RWPE1 (cell line): ENCODE measurements at regions not wholly inside any gene's neighbourhood (a gene's known extent, or its start where the extent isn't known, plus 50 kb on each side); places are given as distances from the start of the nearest gene placed in this dataset.

ENCODE experiments used
- CTCF ChIA-PET: fragments of 350-600 bp; sonication (Branson Sonifier 250); formaldehyde crosslinking; extraction: SDS; loops from one replicate; lab custom pipeline; 2021; lab: Yijun Ruan, JAX
- POLR2A ChIA-PET: fragments of 400-600 bp; formaldehyde crosslinking; extraction: SDS; loops from one replicate; lab custom pipeline; 2020; ENCODE audit warnings: antibody characterized with exemption; ENCODE audit not compliant: low non-redundant PET; lab: Yijun Ruan, JAX
- DNase-seq: peaks from one replicate; pipeline ENCODE4 v3.0.0; 2012; ENCODE audit warnings: low spot score
- H3K27ac ChIP-seq: fragments of 450-650 bp; 2 replicates; pipeline ENCODE4 v1.5.1; 2017
- CTCF ChIP-seq: fragments of 450-650 bp; conservative IDR thresholded peaks from 2 replicates; pipeline ENCODE4 v1.5.1; 2017; ENCODE audit warnings: low read depth, mild to moderate bottlenecking

DNA sequence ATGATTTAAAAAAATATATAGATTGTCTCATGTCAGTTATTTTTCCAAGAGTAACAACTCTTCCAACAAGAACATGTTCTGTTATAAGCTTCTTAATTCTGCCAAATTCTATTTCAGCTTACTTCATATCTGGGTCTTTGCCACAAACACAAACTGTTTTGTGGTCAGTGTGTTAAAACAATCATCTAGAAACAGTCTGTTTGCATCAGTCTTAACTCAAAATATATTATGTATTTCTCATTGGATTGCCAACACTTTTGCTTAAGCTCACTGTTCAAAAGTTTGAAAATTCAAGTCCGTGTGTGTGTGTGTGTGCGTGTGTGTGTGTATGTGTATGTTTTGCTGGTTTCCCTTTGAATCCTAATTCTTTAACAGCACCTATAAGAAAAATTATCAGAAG lies 752.3 kb upstream of the NDST4 start:
- ChIA-PET CTCF (no interaction called here), POLR2A (no interaction called here)
- no peak overlapping the region for H3K27ac ChIP-seq
- DNase-seq: no peak
- no peak for TF ChIP-seq CTCF

DNA sequence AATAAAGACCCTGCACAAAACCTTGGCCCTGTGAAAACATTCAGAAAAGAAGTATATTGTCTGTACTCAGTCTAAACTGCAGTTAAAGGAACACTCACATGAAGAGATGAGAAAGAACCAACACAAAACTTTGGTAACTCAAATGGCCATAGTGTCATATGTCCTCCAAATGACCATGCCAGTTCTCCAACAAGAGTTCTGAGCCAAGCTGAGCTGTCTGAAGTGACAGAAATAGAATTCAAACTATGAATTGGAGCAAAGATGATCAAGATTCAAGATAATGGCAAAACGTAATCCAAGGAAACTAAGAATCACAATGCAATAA lies 739.3 kb upstream of the NDST4 start:
- POLR2A ChIA-PET: no interaction called here
- CTCF ChIA-PET: interaction anchor here (0.6 to 0.8 kb wide), 5 partner anchors 17 to 755 kb away, joined by 3 to 4 read pairs (median 3); no protein-coding TSS in a partner anchor
- H3K27ac ChIP-seq: no peak overlapping the region

DNA sequence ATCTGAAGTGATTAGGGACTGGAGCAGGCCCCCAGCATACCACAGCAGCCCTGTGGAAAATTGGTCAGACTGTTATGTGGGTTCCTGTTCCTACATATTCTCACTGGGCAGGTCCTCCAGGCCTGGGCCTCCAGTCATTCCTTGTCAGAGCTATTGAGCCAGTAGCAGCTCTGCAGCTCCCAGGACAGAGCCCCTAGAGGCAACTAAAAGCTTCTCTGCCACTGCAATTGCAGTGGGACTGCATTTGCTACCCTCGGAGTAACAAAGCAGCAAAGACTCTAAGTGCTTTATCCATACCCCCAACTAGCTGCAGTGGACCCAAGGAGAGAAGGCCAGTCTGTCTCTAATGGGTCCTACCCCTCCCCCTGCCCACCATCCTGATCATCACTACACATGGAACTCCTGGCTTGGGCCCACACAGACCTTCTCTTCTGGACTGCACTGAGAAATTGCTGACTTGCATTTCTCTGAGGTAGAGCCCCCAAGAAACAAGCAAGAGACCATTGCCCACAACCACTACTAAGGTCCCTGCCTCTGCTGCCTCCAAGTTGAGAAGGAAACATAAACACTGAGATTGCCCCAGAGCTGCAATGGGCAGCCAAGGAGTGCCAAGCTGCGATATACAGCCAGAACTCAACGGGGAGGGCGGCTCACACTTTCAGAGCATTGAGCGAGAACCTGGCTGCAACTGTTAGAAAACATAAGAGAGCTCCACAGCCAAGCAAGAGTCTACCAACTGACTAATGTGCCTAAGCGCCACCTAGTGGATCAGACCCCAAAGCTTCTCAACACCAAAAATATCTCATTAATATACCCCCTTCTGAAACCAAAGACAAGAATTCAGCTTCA lies 738.7 kb upstream of the NDST4 start:
- H3K27ac ChIP-seq: no peak overlapping the region
- ChIA-PET CTCF (interaction anchor here (0.6 to 0.8 kb wide), 4 partner anchors 17 to 756 kb away, joined by 3 read pairs; no protein-coding TSS in a partner anchor), POLR2A (no interaction called here)
- peak; percentile 21 for DNase-seq
- peak; percentile 32; the same call in 1 of the 2 replicates for TF ChIP-seq CTCF

More for the DNA sequence above, 739.3 kb upstream of the NDST4 start:
- TF ChIP-seq CTCF: 0 out of 2 replicates have a peak, but pooled peaks have one; percentile 6
- DNase-seq: no peak

DNA sequence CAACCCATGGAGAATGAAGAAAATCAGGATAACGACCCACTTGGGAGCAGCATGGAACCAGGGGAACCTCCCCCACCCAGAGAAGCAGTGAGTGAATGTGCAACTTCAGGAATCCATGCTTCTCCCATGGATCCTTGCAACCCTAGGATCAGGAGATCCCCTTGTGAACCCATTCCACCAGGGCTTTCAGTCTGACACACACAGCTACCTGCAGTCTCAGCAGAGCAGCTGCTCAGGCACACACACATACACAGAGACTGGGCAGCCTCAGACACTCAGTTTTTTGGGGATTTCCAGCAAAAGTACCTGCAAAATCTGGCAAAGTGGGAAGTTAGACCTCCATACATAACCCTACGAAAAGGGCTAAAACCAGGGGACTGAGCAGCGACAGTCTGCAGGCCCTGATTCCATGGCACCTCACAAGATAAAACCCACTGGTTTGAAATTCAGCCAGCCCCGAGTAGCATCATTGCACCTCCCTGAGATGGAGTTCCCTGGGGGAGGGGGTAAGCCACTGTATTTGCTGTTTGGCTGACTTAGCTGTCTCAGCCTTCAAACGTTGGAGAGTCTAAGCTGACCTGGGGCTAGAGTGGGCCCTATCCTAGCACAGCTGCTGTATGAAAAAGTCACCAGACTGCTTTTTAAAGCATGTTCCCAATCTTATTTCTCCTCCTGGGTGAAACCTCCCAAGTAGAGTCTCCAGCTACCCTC lies 737.5 kb upstream of the NDST4 start:
- no peak for TF ChIP-seq CTCF
- POLR2A ChIA-PET: no interaction called here
- no peak for DNase-seq

GRCh38 chr4:115844180-115844579 lies 730.8 kb upstream of the NDST4 start:
- ChIA-PET POLR2A (no interaction called here), CTCF (no interaction called here)
- no peak for TF ChIP-seq CTCF
- DNase-seq: no peak
- H3K27ac ChIP-seq: no peak overlapping the region

More for the DNA sequence above, 737.5 kb upstream of the NDST4 start:
- no peak overlapping the region for H3K27ac ChIP-seq
- CTCF ChIA-PET: no interaction called here

GRCh38 chr4:115841871-115842270 lies 728.5 kb upstream of the NDST4 start:
- no peak overlapping the region for H3K27ac ChIP-seq
- POLR2A ChIA-PET: no interaction called here
- DNase-seq: peak; percentile 6
- CTCF ChIA-PET: no interaction called here
- TF ChIP-seq CTCF: no peak
